ENCODE measurements at regions not wholly inside any gene's neighbourhood (a gene's known extent, or its start where the extent isn't known, plus 50 kb on each side); places are given as distances from the start of the nearest gene placed in this dataset.

GRCh38 chr5:72565513-72566289 lies 58.5 kb upstream of the ZNF366 start:
- no peak for TF ChIP-seq CTCF (IDR thresholded peaks at IDR 0.05)
- no peak for TF ChIP-seq POLR2A (IDR thresholded peaks at IDR 0.05)

Measured in right lobe of liver (tissue), 4 donors.